ENCODE measurements at regions not wholly inside any gene's neighbourhood (a gene's known extent, or its start where the extent isn't known, plus 50 kb on each side); places are given as distances from the start of the nearest gene placed in this dataset.

DNA sequence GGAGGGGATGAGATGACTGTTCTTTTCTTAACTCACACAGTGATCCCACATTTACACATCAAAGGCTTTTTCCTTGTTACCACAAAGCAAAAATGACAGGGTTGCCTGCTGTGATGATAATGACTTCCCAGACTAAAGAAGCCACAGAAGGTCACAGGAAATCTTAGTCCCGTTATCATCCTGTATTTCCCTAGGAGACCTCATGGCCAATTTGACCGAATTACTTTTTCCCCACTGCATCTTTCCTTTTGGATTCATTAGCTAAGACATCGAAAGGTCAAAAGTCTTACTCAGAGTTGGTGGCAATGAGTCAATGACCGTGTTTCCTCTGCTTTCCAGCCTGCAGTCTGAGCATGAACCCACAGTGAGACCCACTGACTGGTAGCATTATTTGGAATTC lies 130.1 kb upstream of the INHBA start:
- DNase-seq, result no peak

DNA sequence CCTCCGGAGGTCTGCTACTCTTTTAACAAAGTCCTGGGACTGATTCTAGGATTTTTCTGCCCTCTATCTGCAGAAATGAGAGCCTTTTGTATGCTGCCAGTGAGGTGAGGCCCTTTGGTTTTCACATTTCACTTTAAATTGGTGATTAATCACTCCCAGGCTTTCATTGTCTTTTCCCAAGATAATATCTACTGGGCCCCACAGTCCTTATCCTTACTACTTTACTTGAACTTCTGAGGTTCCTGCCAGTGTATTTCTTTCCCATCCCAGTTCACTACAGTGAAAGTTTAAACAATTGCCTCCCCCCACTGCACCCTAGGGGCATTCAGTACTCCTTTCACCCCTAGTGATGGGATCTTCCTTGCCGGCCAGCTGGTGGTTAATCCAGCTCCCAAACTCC lies 127.4 kb upstream of the INHBA start:
- DNase-seq, result no peak

DNA sequence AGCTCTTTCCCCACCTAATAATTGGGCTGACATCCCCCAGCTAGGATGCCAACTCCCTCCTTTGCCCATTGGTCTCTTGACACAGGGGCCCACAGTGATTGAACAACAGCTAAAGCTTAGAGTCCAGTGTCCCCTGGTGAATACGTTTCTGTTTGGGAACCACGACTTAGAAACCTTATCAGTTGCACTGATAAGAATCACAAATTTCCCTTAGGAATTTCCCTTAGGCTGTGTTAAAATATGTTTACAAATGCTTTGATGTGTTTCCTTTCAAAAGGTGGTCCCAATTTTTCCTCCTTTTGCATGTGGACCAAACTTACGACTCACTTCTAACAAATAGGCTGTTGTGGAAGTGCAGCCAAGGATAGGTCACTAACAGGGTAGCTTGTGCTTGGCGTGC lies 126.0 kb upstream of the INHBA start:
- no peak for DNase-seq

DNA sequence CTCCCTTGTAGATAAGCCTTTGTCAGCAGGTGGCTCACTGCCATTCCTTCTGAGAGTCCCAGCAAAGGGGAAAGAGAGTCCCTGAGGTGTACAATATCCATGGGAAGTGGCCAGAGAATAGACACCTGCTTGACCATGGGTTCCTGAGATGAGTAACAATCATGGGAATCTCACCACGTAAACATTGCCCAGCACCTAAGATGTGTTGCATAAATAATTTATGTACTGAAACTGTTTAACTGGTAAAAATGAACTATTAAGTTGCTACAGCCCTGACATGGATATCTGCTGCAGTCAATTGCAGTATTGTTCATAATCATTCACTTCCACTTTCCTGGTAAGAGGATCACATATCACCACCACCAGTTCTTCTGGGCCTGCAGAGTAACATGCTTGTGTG lies 123.8 kb upstream of the INHBA start:
- DNase-seq, result no peak

DNA sequence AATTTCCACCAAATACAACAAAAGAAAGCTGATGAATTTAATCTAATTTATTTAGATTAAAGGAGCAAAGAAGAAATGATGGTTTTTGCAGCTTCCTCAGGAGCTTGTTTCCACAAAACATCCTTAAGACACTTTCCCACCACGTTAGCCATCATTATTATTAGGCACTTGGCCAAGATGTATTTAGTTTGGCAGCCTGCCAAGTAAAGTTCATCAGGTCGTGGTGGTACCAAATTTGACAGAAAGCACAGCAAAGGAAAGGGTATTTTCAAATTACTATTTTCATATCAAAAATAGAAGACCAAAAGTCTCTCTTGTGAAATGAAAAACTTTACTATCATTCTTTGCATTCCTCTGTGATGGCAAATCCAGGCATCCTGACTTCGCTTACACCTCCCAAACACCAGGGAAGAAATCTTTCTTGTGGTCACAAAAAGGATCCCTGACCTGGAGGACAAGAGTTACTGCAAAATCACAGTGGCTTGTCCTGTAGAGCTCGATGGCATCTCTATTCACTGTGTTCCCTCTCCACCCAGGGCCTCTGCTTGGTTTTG lies 123.1 kb upstream of the INHBA start:
- DNase-seq, result no peak

DNA sequence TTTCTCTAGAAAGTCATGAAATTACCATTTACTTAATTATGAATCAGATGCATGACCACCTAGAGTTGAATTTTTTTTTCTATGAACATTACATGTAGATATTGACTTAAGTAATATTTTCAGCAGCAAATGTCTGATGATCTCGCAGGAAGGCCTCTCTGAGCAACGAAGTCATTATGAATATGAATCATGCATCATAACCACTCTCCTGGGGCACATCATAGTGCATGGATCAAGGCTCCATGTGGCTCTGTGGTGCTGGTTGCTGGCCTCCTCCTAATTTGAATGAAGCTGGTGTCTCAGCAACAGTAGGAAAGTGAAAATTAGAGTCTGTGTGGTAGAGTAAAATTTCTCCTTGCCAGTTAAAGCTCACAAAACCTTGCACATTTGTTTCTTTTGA lies 121.4 kb upstream of the INHBA start:
- no peak for DNase-seq

DNA sequence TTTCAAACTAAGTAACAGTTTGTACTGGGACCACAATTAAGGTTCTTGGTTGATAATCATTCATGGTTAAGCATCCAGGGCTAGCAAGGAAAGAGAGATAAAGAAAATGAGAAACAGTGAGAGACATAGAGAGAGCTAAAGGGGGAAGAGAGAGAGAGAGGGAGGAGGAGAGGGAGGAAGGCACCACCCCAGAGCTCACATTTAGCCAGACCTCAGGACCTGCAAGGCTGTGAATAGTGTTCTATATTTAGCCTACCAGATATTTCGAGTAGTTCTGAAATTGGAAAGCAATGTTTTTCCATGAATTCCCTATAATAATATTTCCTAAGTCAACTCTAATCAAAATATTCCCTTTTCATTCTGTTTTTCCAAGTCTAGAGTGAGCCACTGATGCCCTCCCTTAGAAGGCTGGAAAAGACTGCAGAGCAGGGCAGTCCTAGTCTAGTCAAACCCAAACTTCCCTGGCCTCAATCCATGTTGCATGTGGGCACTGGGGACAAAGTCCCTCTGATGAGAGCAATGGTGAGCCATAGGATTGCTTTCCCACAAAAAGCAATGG lies 119.4 kb upstream of the INHBA start:
- DNase-seq, result no peak

DNA sequence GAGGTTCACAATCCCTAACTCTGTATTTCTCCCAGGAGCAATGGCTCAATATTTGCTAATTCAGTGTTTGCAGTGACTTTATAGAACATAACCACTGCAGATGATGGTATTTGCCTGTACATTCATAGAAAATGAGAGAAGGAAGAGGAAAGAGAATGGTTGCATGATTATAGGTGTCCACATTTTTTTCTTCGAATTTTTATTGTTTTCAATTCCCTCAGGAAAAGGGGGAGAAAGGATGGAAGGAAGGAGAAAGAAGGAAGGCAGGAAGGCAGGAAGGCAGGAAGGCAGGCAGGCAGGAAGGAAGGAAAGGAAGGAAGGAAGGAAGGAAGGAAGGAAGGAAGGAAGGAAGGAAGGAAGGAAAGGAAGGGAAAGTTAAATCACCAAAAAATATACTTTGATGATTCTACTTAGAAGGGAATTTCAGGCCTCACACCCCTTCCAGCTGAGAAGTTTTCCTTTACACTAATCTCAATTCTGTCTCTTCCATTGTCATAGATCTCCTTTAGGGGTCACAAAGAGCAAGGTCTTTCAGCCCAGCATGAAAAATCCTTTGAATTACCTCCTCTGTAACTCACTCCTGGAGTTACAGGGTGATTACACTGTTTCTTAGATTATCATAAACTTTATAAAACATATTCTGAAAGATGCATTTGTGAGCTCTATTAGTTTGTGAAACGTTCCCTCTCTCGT lies 118.8 kb upstream of the INHBA start:
- DNase-seq, result no peak

DNA sequence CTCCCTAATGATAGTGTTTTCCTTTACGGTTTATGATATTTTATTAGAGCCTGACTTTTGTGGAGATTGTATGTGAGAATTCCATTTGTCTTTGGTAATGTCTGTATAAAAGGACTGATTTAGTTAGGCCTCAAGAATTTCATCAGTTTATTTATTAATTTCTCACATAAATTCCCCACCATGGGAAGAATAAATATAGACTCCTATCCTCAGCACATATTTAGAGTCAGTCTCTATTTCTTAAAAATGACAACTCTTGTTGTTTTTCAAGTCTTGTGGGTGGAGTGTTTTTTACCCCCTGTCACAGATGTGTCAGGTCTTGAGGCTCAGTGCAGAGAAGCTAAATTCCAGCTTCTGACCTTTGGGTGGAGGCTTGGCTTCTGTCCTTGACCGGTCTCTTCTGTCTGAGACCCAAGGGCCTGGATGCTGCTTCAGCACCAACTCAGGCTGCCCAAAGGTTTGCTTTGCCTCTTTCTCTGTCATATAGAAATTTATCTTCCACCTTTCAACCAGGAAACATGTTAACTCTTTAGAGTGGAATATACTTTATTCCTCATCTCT lies 117.3 kb upstream of the INHBA start:
- no peak for DNase-seq

DNA sequence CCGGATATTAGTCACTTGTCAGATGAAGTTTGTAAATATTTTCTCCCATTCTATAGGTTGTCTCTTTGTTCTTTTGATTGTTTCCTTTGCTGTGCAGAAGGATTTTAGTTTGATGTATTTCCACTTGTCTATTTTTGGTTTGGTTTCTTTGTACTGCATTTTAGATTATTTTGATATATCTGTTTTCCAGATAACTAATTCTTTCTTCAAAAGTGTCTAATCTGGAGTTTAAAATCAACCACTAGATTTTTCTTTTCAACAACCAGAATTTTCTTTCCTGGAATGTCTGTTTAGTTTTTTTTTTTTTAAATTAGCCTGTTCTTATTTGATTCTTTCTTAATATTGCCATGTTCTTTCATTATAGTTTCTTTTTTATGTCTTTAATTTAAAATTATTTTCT lies 116.8 kb upstream of the INHBA start:
- no peak for DNase-seq

DNA sequence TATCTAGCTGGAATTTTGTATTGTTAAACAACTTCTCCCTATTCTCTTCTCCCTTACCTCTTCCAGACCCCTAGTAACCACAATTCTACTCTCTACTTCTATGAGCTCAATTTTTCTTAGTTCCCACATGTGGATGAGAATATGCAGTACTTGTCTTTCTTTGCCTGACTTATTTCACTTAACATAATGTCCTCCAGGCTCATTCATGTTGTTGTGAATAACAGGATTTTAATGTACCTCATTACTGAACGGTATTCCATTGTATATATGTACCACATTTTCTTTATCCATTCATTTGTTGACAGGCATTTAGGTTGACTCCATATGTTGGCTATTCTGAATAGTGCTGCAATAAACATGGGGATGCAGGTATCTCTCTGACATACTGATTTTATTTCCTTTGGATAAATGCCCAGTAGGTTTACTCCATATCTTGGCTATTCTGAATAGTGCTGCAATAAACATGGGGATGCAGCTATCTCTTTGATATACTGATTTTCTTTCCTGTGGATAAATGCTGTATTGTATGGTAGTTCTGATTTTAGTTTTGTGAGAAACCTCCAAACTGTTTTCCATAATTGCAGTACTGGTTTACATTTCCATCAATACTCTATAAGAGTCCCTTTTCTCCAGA lies 116.0 kb upstream of the INHBA start:
- DNase-seq, result no peak

DNA sequence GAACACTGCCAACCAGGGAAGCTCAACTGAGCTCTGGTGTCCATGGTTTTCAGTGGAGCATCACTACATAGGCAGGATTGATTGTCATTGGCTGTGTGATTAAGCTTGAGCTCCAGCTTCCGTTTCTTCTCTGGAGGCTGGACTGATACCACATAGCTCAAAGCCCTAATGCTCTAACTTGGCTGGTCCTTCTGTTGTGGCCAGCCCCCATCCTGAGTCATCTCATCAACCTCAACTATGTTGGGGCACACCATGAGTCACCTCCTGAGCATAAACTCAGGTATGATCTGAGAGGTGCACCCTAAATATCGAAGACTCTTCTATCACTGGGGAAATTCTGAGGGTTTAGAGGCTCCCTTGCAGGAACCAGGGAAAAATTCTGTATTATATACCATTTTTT lies 114.5 kb upstream of the INHBA start:
- DNase-seq, result no peak

DNA sequence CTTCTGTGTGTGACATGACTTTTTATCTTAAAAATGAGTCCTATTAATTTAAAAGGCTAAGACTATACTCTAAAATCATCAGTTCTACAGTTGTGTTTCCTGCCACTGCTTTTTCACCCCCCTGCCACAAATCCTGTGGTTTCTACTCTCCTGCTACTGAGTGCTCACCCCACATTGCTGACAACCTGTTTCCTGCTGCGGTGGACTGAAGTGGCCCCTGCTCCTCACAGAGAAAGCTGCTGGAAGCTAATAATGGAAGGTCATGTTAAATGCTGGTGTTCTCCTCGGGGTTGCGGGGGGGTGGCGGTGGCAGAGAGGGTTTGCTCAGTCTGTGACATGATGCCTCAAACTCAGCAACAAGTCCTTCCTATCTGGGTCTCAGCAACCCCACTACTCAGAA lies 113.2 kb upstream of the INHBA start:
- no peak for DNase-seq

DNA sequence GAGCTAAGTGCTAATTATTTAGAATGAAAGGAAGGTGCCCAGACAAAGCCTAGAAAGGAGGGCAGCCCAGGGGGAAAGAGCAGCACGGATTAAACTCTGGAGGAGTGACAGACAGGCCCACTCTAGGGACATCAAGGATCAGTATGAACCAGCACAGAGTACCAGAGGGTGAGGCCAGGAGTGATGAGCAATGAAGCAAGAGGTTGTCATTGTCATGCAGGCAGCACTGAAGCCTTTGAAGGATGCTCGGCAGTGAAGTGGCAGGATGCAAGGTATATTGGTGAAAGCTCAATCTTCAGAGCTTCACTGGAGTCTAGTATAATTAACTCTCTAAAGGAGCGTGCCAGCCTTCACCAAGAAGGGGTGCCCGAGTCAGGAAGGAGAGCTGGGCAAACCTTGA lies 112.0 kb upstream of the INHBA start:
- no peak for DNase-seq

DNA sequence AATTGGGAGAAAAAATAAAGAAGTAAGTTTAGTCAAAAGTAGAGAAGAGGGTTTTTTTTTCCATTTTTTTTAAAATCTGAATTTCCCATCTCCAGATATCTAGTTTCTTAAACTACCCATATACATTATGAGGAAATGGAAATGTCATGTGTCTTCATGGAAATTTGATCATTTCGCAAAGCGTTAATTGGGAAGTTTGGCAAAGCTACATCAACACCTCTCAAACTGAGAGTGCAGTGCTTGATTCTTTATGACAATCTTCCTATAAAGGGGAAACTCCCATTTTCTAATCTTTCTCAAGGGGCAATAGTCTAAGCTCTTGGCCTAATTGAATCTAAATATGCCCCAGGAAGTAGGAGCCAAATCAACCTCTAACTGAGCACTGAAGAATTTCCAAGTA lies 110.4 kb upstream of the INHBA start:
- DNase-seq, result no peak

DNA sequence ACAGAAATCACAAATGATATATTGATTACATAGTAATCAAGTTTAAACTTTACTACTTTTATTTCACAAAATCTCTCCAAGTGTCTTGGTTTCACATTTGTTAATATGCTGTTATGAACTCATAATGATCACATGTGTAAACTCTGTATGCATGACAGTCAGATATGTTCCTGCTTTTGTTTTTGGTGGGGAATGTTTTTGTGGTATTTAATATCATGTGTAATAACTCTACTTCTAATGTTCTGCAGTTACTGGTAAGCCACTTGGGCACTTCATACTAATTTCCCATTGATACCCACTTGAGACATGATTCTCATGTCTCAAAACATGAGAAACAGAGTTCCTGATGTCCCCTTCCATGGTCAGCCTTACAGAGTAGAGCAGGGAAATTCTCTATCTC lies 109.1 kb upstream of the INHBA start:
- DNase-seq, result no peak

DNA sequence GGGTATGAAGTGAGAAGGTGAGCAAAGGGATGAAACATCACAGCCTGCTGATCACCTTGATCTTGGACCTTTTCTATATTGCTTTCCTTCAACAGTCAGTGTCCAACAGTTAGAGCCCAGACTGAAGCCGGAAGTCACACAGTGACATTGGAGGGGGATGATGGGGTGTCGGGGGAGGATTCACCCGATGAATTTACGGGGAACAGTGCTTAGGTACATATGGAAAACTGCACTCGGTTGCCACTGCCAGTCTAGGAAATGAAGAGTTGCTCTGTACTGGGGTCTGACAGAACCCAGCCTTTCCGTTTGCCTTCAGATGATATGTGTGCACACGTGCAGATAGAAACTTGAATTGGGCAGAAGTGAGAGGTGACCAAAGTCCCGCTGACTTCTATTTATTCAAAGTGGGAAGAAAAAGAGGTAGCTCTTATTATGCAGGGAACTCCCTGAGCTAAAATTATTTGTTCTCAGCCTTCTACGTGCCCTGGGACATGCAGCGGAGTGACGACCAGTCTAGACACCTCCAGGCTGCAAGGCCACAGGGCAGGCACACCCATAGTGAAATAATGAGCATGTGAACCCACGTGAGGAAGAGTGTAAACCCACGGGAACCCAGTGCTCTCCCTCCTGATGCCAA lies 107.2 kb upstream of the INHBA start:
- no peak for DNase-seq

DNA sequence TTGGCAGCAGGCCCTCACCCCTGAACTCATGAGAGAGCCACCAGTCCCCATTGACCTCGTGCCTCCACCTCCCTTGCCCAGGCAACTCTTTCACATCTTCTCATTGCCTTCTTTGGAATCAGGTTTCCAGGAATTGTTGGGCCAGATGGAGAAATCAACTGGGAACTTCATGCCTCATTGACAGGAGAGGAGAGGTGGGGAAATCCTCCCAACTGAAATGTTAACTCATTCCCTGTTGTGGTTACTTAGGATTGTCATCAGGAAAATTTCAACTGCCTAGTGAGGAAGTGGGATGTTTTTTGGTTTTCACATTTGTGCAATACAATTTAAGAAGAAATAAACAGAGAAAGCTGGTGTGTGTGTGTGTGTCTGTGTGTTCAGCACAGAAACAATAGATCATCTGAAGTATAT lies 106.6 kb upstream of the INHBA start:
- DNase-seq, result no peak

DNA sequence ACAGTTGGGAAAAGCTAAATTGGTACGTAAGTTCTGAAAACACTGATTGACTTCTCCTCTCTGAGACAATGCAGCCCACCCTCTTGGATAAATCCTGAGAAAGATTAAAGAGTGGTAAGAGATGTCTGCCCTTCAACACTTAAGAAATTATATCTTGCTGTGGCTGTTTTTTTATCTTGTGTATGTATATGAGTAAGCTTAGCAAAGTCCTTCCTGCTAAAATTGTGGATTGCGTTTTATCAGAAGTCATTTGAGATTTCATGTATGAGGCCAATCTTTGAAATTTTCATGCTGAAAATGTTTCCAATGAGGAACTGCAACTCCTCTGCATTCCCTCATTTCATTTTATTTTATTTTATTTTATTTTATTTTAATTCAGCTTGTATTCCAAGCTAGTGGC lies 106.2 kb upstream of the INHBA start:
- no peak for DNase-seq

DNA sequence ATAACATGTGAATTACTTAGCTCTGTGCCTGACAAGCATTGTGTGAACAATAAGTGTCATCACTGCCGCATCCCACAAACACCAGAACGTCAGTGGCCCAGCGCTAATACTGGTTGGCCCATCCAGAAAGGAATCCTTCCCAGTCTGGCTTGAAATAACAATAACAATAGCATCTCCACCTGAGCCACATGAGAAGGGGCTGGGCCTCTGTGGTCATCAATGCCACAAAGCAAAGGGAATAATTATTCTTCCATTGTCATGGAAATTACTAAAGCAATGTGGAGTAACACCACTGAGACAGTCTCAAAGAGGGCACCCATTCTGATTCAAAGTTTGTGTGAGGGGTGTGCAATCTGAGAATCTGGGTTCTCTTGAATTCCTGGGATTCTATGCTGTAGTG lies 105.7 kb upstream of the INHBA start:
- no peak for DNase-seq

DNA sequence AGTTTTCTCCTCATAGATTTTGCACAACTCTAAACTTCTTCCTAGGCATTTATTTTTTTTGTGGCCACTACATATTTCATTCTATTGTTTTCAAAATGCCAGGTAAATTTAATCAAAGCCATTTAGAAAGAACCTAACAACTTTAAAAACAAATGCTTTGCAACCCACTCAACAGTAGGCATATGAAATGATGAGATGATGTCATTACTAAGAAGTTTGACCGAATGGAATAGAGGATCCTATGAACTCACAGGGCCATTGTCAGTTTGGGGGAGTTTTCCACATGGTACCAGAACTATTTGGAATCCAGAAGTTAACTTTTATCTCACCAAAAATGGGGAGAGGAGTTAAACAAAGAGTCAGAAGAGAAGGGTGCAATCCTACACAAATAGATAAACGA lies 100.7 kb upstream of the INHBA start:
- DNase-seq, result no peak

DNA sequence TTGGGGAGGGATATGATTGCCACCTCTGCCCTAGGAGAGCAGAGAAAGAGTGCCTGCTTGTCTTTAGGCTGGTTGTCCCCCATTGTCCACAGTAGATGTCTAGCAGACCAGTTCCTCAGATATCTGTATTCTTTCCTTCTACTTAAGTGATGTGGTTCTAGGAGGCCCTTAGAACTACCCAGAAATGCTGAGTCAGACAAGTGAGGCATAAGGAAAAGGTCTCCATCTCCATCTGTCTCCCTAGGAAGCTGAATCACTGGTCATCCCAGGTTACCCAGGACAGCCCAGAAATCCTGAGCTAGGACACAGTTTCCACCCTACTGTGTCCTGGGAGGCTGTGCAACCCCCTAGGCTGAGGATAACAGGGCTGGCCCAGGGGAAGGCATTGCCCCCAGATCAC lies 93.4 kb upstream of the INHBA start:
- no peak for DNase-seq

DNA sequence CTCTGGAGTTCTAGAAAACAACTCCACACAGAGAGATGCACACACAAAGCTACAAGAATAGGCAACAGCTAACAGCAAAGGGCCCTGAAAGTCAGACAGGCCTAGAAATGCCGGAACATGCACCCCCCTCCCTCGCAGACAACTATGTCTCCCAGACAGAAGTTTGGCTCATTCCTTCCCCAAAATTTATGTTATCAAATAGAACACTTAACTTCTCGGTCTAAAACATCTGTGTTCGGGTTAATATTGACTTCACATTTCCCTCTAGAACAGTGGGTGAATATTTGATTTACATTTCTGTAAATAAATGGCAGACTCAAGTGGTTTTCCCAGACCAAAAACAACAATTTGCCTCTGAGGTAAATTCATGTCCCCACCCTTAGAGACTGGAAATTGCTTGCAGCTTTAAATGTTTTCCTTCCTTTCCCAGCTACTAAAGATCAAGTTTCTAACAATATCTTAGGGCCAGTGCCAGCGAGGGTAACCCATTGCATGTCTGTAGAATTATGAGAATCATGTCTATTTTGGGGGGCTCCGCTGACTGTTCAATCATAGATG lies 92.5 kb upstream of the INHBA start:
- DNase-seq, result peak; percentile 29

Measured in left kidney (tissue), 1 donor.